ENCODE measurements at regions not wholly inside any gene's neighbourhood (a gene's known extent, or its start where the extent isn't known, plus 50 kb on each side); places are given as distances from the start of the nearest gene placed in this dataset.
"Not testable (repeated sequence)": the region's sequence is repeated elsewhere in the genome, so short reads cannot be mapped to it uniquely, and the experiment has no call there.

GRCh38 chr2:41313082-41313481 lies 734.7 kb upstream of the PKDCC start:
- DNase-seq (ENCODE audit: low spot score) = no peak

GRCh38 chr2:41314511-41315070 lies 733.2 kb upstream of the PKDCC start:
- no peak for DNase-seq (ENCODE audit: low spot score)

GRCh38 chr2:41319437-41319836 lies 728.4 kb upstream of the PKDCC start:
- DNase-seq (ENCODE audit: low spot score) = no peak

GRCh38 chr2:41320491-41320890 lies 727.3 kb upstream of the PKDCC start:
- DNase-seq (ENCODE audit: low spot score) = no peak

- DNase-seq (ENCODE audit: low spot score) = no peak
Observed at GRCh38 chr2:41321351-41321750, 726.5 kb upstream of the PKDCC start.

GRCh38 chr2:41326851-41327250 lies 721.0 kb upstream of the PKDCC start:
- no peak for DNase-seq (ENCODE audit: low spot score)

GRCh38 chr2:41329040-41329439 lies 718.8 kb upstream of the PKDCC start:
- no peak for DNase-seq (ENCODE audit: low spot score)

- DNase-seq (ENCODE audit: low spot score) = no peak
Observed at GRCh38 chr2:41334159-41334558, 713.7 kb upstream of the PKDCC start.

- DNase-seq (ENCODE audit: low spot score) = not testable (repeated sequence)
Observed at GRCh38 chr2:41335573-41335972, 712.2 kb upstream of the PKDCC start.

GRCh38 chr2:41337956-41338355 lies 709.9 kb upstream of the PKDCC start:
- DNase-seq (ENCODE audit: low spot score) = no peak

- DNase-seq (ENCODE audit: low spot score) = no peak
Observed at GRCh38 chr2:41344529-41344928, 703.3 kb upstream of the PKDCC start.

- no peak for DNase-seq (ENCODE audit: low spot score)
Observed at GRCh38 chr2:41353060-41353459, 694.8 kb upstream of the PKDCC start.

- no peak for DNase-seq (ENCODE audit: low spot score)
Observed at GRCh38 chr2:41355794-41356193, 692.0 kb upstream of the PKDCC start.

- no peak for DNase-seq (ENCODE audit: low spot score)
Observed at GRCh38 chr2:41364842-41365241, 683.0 kb upstream of the PKDCC start.

GRCh38 chr2:41375901-41376300 lies 671.9 kb upstream of the PKDCC start:
- no peak for DNase-seq (ENCODE audit: low spot score)

GRCh38 chr2:41377837-41378236 lies 670.0 kb upstream of the PKDCC start:
- no peak for DNase-seq (ENCODE audit: low spot score)

- DNase-seq (ENCODE audit: low spot score) = no peak
Observed at GRCh38 chr2:41378420-41378819, 669.4 kb upstream of the PKDCC start.

- no peak for DNase-seq (ENCODE audit: low spot score)
Observed at GRCh38 chr2:41379496-41380221, 668.2 kb upstream of the PKDCC start.

- DNase-seq (ENCODE audit: low spot score) = no peak
Observed at GRCh38 chr2:41381701-41382100, 666.1 kb upstream of the PKDCC start.

GRCh38 chr2:41387519-41387918 lies 660.3 kb upstream of the PKDCC start:
- DNase-seq (ENCODE audit: low spot score) = no peak

- no peak for DNase-seq (ENCODE audit: low spot score)
Observed at GRCh38 chr2:41393621-41394020, 654.2 kb upstream of the PKDCC start.

GRCh38 chr2:41394541-41394940 lies 653.3 kb upstream of the PKDCC start:
- no peak for DNase-seq (ENCODE audit: low spot score)

- no peak for DNase-seq (ENCODE audit: low spot score)
Observed at GRCh38 chr2:41395692-41396091, 652.1 kb upstream of the PKDCC start.

GRCh38 chr2:41399437-41400087 lies 648.3 kb upstream of the PKDCC start:
- no peak for DNase-seq (ENCODE audit: low spot score)
